HL-60 (cell line): ENCODE measurements at regions not wholly inside any gene's neighbourhood (a gene's known extent, or its start where the extent isn't known, plus 50 kb on each side); places are given as distances from the start of the nearest gene placed in this dataset.

Source experiments
- DNase-seq, 2 experiments: peaks; one replicate each; pipeline ENCODE4 v3.0.0-alpha.2; 2010 to 2020; ENCODE audit warnings: low read depth in 1 of 2, low spot score in 1 of 2
- H3K27ac ChIP-seq: fragments of 250-450 bp; sonication (Bioruptor Pico); replicated peaks from 2 replicates; pipeline ENCODE4 v1.5.1; 2020; ENCODE audit warnings: mild to moderate bottlenecking, moderate library complexity
- H3K27me3 ChIP-seq: fragments of 250-450 bp; sonication (Bioruptor Pico); 2 replicates; pipeline ENCODE4 v1.5.1; 2021; ENCODE audit warnings: mild to moderate bottlenecking, moderate library complexity; ENCODE audit not compliant: insufficient read depth, poor library complexity, severe bottlenecking
- H3K4me3 ChIP-seq: replicated peaks from 2 replicates; pipeline ENCODE4 v1.5.1; 2011; ENCODE audit warnings: mild to moderate bottlenecking, control low read depth, low read length; ENCODE audit not compliant: insufficient read depth
- CTCF ChIP-seq: IDR thresholded peaks from one replicate; pipeline ENCODE4 v1.5.1; 2011; ENCODE audit warnings: low read length, control low read depth, inconsistent platforms; ENCODE audit not compliant: insufficient read depth
- GABPA ChIP-seq: IDR thresholded peaks from 2 replicates; pipeline ENCODE4 v1.6.1; 2012; ENCODE audit warnings: low read depth
- POLR2AphosphoS5 ChIP-seq: IDR thresholded peaks from 2 replicates; pipeline ENCODE4 v1.6.1; 2012; ENCODE audit warnings: low read depth
- REST ChIP-seq: IDR thresholded peaks from 2 replicates; pipeline ENCODE4 v1.6.1; 2012; ENCODE audit warnings: low read depth; ENCODE audit not compliant: insufficient replicate concordance
- SPI1 ChIP-seq: IDR thresholded peaks from 2 replicates; pipeline ENCODE4 v1.6.1; 2012; ENCODE audit warnings: low read depth, mild to moderate bottlenecking, borderline replicate concordance

GRCh38 chr4:31955346-31955745 lies 1235.2 kb downstream of the PCDH7 start:
- DNase-seq, result no peak
- no peak overlapping the region for H3K4me3 ChIP-seq
- TF ChIP-seq REST (no peak), SPI1 (no peak), POLR2AphosphoS5 (no peak), CTCF (no peak), GABPA (no peak)
- H3K27ac ChIP-seq, result no peak overlapping the region
- H3K27me3 ChIP-seq, result no peaks in the 10 kb centered on the region

GRCh38 chr4:31959972-31960371 lies 1239.8 kb downstream of the PCDH7 start:
- TF ChIP-seq CTCF (no peak), SPI1 (no peak), REST (no peak), GABPA (no peak), POLR2AphosphoS5 (no peak)
- H3K27ac ChIP-seq, result peak overlapping the region; percentile 32; the same call in 1 of the 2 replicates
- no peak overlapping the region for H3K4me3 ChIP-seq
- no peaks in the 10 kb centered on the region for H3K27me3 ChIP-seq
- DNase-seq, result no peak

- Histone ChIP-seq H3K27ac (no peak overlapping the region), H3K4me3 (no peak overlapping the region), H3K27me3 (no peaks in the 10 kb centered on the region)
- TF ChIP-seq GABPA (no peak), REST (no peak), CTCF (no peak), POLR2AphosphoS5 (no peak), SPI1 (no peak)
- DNase-seq, result no peak
Observed at GRCh38 chr4:31964685-31965084, 1244.5 kb downstream of the PCDH7 start.
